CD8-positive, alpha-beta memory T cell (primary cell): ENCODE measurements at regions not wholly inside any gene's neighbourhood (a gene's known extent, or its start where the extent isn't known, plus 50 kb on each side); places are given as distances from the start of the nearest gene placed in this dataset.
A peak's percentile ranks its signal among the peaks of the same experiment; 100 is the strongest.
"Not testable (repeated sequence)": the region's sequence is repeated elsewhere in the genome, so short reads cannot be mapped to it uniquely, and the experiment has no call there.

ENCODE experiments used
- CTCF ChIA-PET: fragments of 350-600 bp; sonication (Branson Sonifier 250); formaldehyde crosslinking; loops from one replicate; lab custom pipeline; 2021; ENCODE audit warnings: antibody characterized with exemption; lab: Charles Lee
- POLR2A ChIA-PET: fragments of 350-600 bp; sonication (Branson Sonifier 250); formaldehyde crosslinking; loops from one replicate; lab custom pipeline; 2021; ENCODE audit warnings: antibody characterized with exemption; lab: Charles Lee
- DNase-seq, 5 donors: peaks; one replicate each; pipeline versions ENCODE4 v3.0.0 to v3.0.0-alpha.2; 2020 to 2022; ENCODE audit warnings: mixed read lengths in 1 of 5
- H3K27ac ChIP-seq: one replicate; pipeline ENCODE4 v1.7.0; 2013; ENCODE audit warnings: low read depth, mild to moderate bottlenecking, low read length, moderate library complexity
- H3K27me3 ChIP-seq: 2 replicates; pipeline ENCODE4 v1.7.0; 2013; ENCODE audit warnings: low read length, mild to moderate bottlenecking; ENCODE audit not compliant: insufficient read depth, poor library complexity, severe bottlenecking
- H3K36me3 ChIP-seq: 2 replicates; pipeline ENCODE4 v1.7.0; 2013; ENCODE audit warnings: mild to moderate bottlenecking, low read length, moderate library complexity; ENCODE audit not compliant: insufficient read depth
- H3K4me1 ChIP-seq: 2 replicates; pipeline ENCODE4 v1.7.0; 2013; ENCODE audit warnings: mild to moderate bottlenecking, low read length, moderate library complexity; ENCODE audit not compliant: insufficient read depth
- H3K4me3 ChIP-seq: 2 replicates; pipeline ENCODE4 v1.7.0; 2013; ENCODE audit warnings: mild to moderate bottlenecking, low read length
- H3K9me3 ChIP-seq: 2 replicates; pipeline ENCODE4 v1.7.0; 2013; ENCODE audit warnings: mild to moderate bottlenecking, low read length
- H3K27ac Mint-ChIP-seq, 8 donors: one replicate each; pipeline ENCODE4 v1.8.0; 2020 to 2021; ENCODE audit warnings: mixed read lengths in 8 of 8, mild to moderate bottlenecking in 6 of 8, inconsistent platforms in 3 of 8, moderate library complexity in 3 of 8
- H3K27me3 Mint-ChIP-seq, 2 donors: one replicate each; pipeline ENCODE4 v1.8.0; 2020 to 2021; ENCODE audit warnings: mixed read lengths in 2 of 2, mild to moderate bottlenecking in 1 of 2, moderate library complexity in 1 of 2
- H3K36me3 Mint-ChIP-seq, 3 donors: one replicate each; pipeline ENCODE4 v1.8.0; 2020 to 2021; ENCODE audit warnings: mixed read lengths in 3 of 3, inconsistent platforms in 1 of 3, mild to moderate bottlenecking in 1 of 3
- H3K4me1 Mint-ChIP-seq, 3 donors: one replicate each; pipeline ENCODE4 v1.8.0; 2020 to 2021; ENCODE audit warnings: mixed read lengths in 3 of 3, inconsistent platforms in 1 of 3, mild to moderate bottlenecking in 1 of 3
- H3K4me3 Mint-ChIP-seq, 7 donors: one replicate each; pipeline ENCODE4 v1.8.0; 2020 to 2021; ENCODE audit warnings: mixed read lengths in 7 of 7, mild to moderate bottlenecking in 6 of 7, moderate library complexity in 4 of 7, inconsistent platforms in 2 of 7
- H3K9me3 Mint-ChIP-seq, 5 donors: one replicate each; pipeline ENCODE4 v1.8.0; 2020 to 2022; ENCODE audit warnings: mixed read lengths in 5 of 5, mild to moderate bottlenecking in 3 of 5, moderate library complexity in 2 of 5, inconsistent platforms in 1 of 5

- DNase-seq = no peak
- peaks cover 0 to 22% (median 5%) of the 10 kb centered on the region in 3 donors for H3K36me3 Mint-ChIP-seq
- H3K4me1 Mint-ChIP-seq = no peaks in the 10 kb centered on the region
- Histone ChIP-seq H3K27me3 (no peaks in the 10 kb centered on the region), H3K27ac (no peak overlapping the region), H3K4me1 (no peaks in the 10 kb centered on the region), H3K9me3 (no peaks in the 10 kb centered on the region), H3K36me3 (no peaks in the 10 kb centered on the region), H3K4me3 (no peak overlapping the region)
- POLR2A ChIA-PET = no interaction called here
- CTCF ChIA-PET = no interaction called here
- H3K27ac Mint-ChIP-seq = peak overlapping the region in 1 of 8 donors; percentile 51
- H3K4me3 Mint-ChIP-seq = no peak overlapping the region
- H3K9me3 Mint-ChIP-seq = peaks cover 8 to 19% (median 12%) of the 10 kb centered on the region in 5 donors
- H3K27me3 Mint-ChIP-seq = no peaks in the 10 kb centered on the region
Observed at GRCh38 chr14:38047195-38047902, 160.4 kb upstream of the SSTR1 start.

GRCh38 chr14:38053666-38054065 lies 154.0 kb upstream of the SSTR1 start:
- Histone ChIP-seq H3K4me3 (no peak overlapping the region), H3K9me3 (no peaks in the 10 kb centered on the region), H3K4me1 (no peaks in the 10 kb centered on the region), H3K36me3 (no peaks in the 10 kb centered on the region), H3K27me3 (no peaks in the 10 kb centered on the region), H3K27ac (no peak overlapping the region)
- H3K9me3 Mint-ChIP-seq = peaks cover under 1 to 8% (median 6%) of the 10 kb centered on the region in 5 donors
- no peak for DNase-seq
- ChIA-PET CTCF (no interaction called here), POLR2A (no interaction called here)
- H3K27me3 Mint-ChIP-seq = peaks cover 0 to 5% of the 10 kb centered on the region in 2 donors
- H3K4me3 Mint-ChIP-seq = no peak overlapping the region
- no peaks in the 10 kb centered on the region for H3K4me1 Mint-ChIP-seq
- no peak overlapping the region for H3K27ac Mint-ChIP-seq
- H3K36me3 Mint-ChIP-seq = peaks cover 0 to 13% (median 3%) of the 10 kb centered on the region in 3 donors

- Histone ChIP-seq H3K4me1 (no peaks in the 10 kb centered on the region), H3K27ac (no peak overlapping the region), H3K9me3 (no peaks in the 10 kb centered on the region), H3K27me3 (no peaks in the 10 kb centered on the region), H3K36me3 (no peaks in the 10 kb centered on the region), H3K4me3 (no peak overlapping the region)
- Mint-ChIP-seq H3K4me3 (no peak overlapping the region), H3K36me3 (peaks cover 0 to 17% (median 2%) of the 10 kb centered on the region in 3 donors), H3K27ac (no peak overlapping the region), H3K9me3 (peaks cover 0 to 11% (median 8%) of the 10 kb centered on the region in 5 donors), H3K4me1 (no peaks in the 10 kb centered on the region), H3K27me3 (peaks cover 0 to 5% of the 10 kb centered on the region in 2 donors)
- peak in 2 of 5 donors; percentile 11 to 55 for DNase-seq
- POLR2A ChIA-PET = no interaction called here
- CTCF ChIA-PET = interaction anchor here (0.7 kb wide), 1 partner anchor 80 kb away, joined by 3 read pairs; no protein-coding TSS in a partner anchor
Observed at GRCh38 chr14:38056270-38056669, 151.4 kb upstream of the SSTR1 start.

GRCh38 chr14:38062223-38062622 lies 145.5 kb upstream of the SSTR1 start:
- CTCF ChIA-PET, H3K27me3 Mint-ChIP-seq, POLR2A ChIA-PET, H3K4me3 ChIP-seq, H3K27ac ChIP-seq, H3K9me3 ChIP-seq, H3K27me3 ChIP-seq, H3K27ac Mint-ChIP-seq, DNase-seq, H3K4me3 Mint-ChIP-seq, H3K36me3 ChIP-seq: not testable (repeated sequence)
- Mint-ChIP-seq H3K36me3 (peaks cover 3 to 21% (median 3%) of the 10 kb centered on the region in 3 donors), H3K4me1 (peaks cover 16 to 23% (median 20%) of the 10 kb centered on the region in 3 donors), H3K9me3 (peaks cover 10 to 27% (median 23%) of the 10 kb centered on the region in 5 donors)
- peaks cover 21% of the 10 kb centered on the region for H3K4me1 ChIP-seq

GRCh38 chr14:38063711-38064320 lies 143.9 kb upstream of the SSTR1 start:
- Histone ChIP-seq H3K27ac (no peak overlapping the region), H3K36me3 (no peaks in the 10 kb centered on the region), H3K4me3 (no peak overlapping the region), H3K9me3 (peaks cover 8% of the 10 kb centered on the region), H3K4me1 (peaks cover 22% of the 10 kb centered on the region), H3K27me3 (no peaks in the 10 kb centered on the region)
- H3K36me3 Mint-ChIP-seq = peaks cover 3 to 21% (median 3%) of the 10 kb centered on the region in 3 donors
- CTCF ChIA-PET = no interaction called here
- peaks cover 10 to 27% (median 22%) of the 10 kb centered on the region in 5 donors for H3K9me3 Mint-ChIP-seq
- POLR2A ChIA-PET = interaction anchor here (0.6 kb wide), 1 partner anchor 10 kb away, joined by 5 read pairs; no protein-coding TSS in a partner anchor
- peaks cover 17 to 26% (median 23%) of the 10 kb centered on the region in 3 donors for H3K4me1 Mint-ChIP-seq
- DNase-seq = no peak
- no peaks in the 10 kb centered on the region for H3K27me3 Mint-ChIP-seq
- no peak overlapping the region for H3K4me3 Mint-ChIP-seq
- H3K27ac Mint-ChIP-seq = peak overlapping the region in 4 of 8 donors; percentile 17 to 91 (median 54)

- peaks cover 36% of the 10 kb centered on the region for H3K4me1 ChIP-seq
- Mint-ChIP-seq H3K27ac (peak overlapping the region; percentile 78 to 99 (median 92)), H3K4me3 (peak overlapping the region; percentile 2 to 92 (median 64)), H3K27me3 (no peaks in the 10 kb centered on the region), H3K9me3 (peaks cover 9 to 23% (median 17%) of the 10 kb centered on the region in 5 donors), H3K36me3 (peaks cover 3 to 15% (median 3%) of the 10 kb centered on the region in 3 donors), H3K4me1 (peaks cover 24 to 40% (median 33%) of the 10 kb centered on the region in 3 donors)
- no peaks in the 10 kb centered on the region for H3K36me3 ChIP-seq
- H3K9me3 ChIP-seq = peaks cover 8% of the 10 kb centered on the region
- ChIA-PET CTCF (no interaction called here), POLR2A (interaction anchor here (0.6 kb wide), 1 partner anchor 58 kb away, joined by 5 read pairs; no protein-coding TSS in a partner anchor)
- peak in 4 of 5 donors; percentile 52 to 85 (median 78) for DNase-seq
- peak overlapping the region; percentile 65 for H3K27ac ChIP-seq
- no peaks in the 10 kb centered on the region for H3K27me3 ChIP-seq
- H3K4me3 ChIP-seq = peak overlapping the region; percentile 35
Observed at GRCh38 chr14:38065106-38065762, 142.5 kb upstream of the SSTR1 start.

GRCh38 chr14:38070061-38070588 lies 137.6 kb upstream of the SSTR1 start:
- ChIA-PET POLR2A (no interaction called here), CTCF (no interaction called here)
- Histone ChIP-seq H3K27me3 (no peaks in the 10 kb centered on the region), H3K27ac (no peak overlapping the region), H3K9me3 (no peaks in the 10 kb centered on the region), H3K4me1 (peaks cover 72% of the 10 kb centered on the region), H3K4me3 (no peak overlapping the region), H3K36me3 (no peaks in the 10 kb centered on the region)
- DNase-seq = no peak
- Mint-ChIP-seq H3K9me3 (peaks cover 0 to 4% (median 0%) of the 10 kb centered on the region in 5 donors), H3K27ac (peak overlapping the region in 3 of 8 donors; percentile 20 to 60 (median 46)), H3K36me3 (no peaks in the 10 kb centered on the region), H3K4me1 (peaks cover 52 to 82% (median 72%) of the 10 kb centered on the region in 3 donors), H3K27me3 (no peaks in the 10 kb centered on the region), H3K4me3 (peak overlapping the region in 1 of 7 donors; percentile 61)
